Naive thymus-derived CD4-positive, alpha-beta T cell (primary cell): ENCODE measurements at regions not wholly inside any gene's neighbourhood (a gene's known extent, or its start where the extent isn't known, plus 50 kb on each side); places are given as distances from the start of the nearest gene placed in this dataset.

Experiments used
- ATAC-seq: fragments of 150-1000 bp; cut with Tn5 transposase; 2 replicates; pipeline ENCODE4 v1.10.0; 2021; ENCODE audit warnings: mild to moderate bottlenecking, moderate library complexity
- CTCF ChIA-PET: fragments of 350-600 bp; sonication (Branson Sonifier 250); formaldehyde crosslinking; loops from one replicate; lab custom pipeline; 2021; ENCODE audit warnings: antibody characterized with exemption; lab: Charles Lee
- POLR2A ChIA-PET: fragments of 350-600 bp; sonication (Branson Sonifier 250); formaldehyde crosslinking; loops from one replicate; lab custom pipeline; 2021; ENCODE audit warnings: antibody characterized with exemption, inconsistent platforms; lab: Charles Lee
- DNase-seq, 9 donors: peaks; one replicate each; pipeline versions ENCODE4 v3.0.0 to v3.0.0-alpha.2; 2020 to 2022; ENCODE audit warnings: mixed read lengths in 1 of 9
- H3K27ac ChIP-seq: one replicate; pipeline ENCODE4 v1.7.0; 2013; ENCODE audit warnings: mild to moderate bottlenecking, low read depth, low read length, moderate library complexity
- H3K27me3 ChIP-seq, 2 donors: one replicate each; pipeline ENCODE4 v1.7.0; 2013; ENCODE audit warnings: low read length in 2 of 2, mild to moderate bottlenecking in 2 of 2, moderate library complexity in 2 of 2; ENCODE audit not compliant: control insufficient read depth in 2 of 2, insufficient read depth in 2 of 2
- H3K36me3 ChIP-seq, 3 experiments: 1 replicate in 2 of 3; 2 replicates in 1 of 3; pipeline ENCODE4 v1.7.0; 2013; ENCODE audit warnings: low read length in 3 of 3, mild to moderate bottlenecking in 3 of 3, moderate library complexity in 1 of 3; ENCODE audit not compliant: insufficient read depth in 3 of 3, control insufficient read depth in 2 of 3
- H3K4me1 ChIP-seq, 2 donors: one replicate each; pipeline ENCODE4 v1.7.0; 2013; ENCODE audit warnings: low read length in 2 of 2, mild to moderate bottlenecking in 2 of 2, moderate library complexity in 1 of 2; ENCODE audit not compliant: control insufficient read depth in 2 of 2, insufficient read depth in 2 of 2
- H3K4me3 ChIP-seq: 2 replicates; pipeline ENCODE4 v1.7.0; 2013; ENCODE audit warnings: mild to moderate bottlenecking, low read length
- H3K9me3 ChIP-seq, 3 experiments: 1 replicate in 2 of 3; 2 replicates in 1 of 3; pipeline ENCODE4 v1.7.0; 2013; ENCODE audit warnings: low read length in 3 of 3; ENCODE audit not compliant: control insufficient read depth in 2 of 3
- H3K27ac Mint-ChIP-seq, 9 donors: one replicate each; pipeline ENCODE4 v1.8.0; 2020 to 2022; ENCODE audit warnings: mixed read lengths in 9 of 9, mild to moderate bottlenecking in 8 of 9, moderate library complexity in 5 of 9, inconsistent platforms in 2 of 9
- H3K27me3 Mint-ChIP-seq, 5 donors: one replicate each; pipeline ENCODE4 v1.8.0; 2021 to 2022; ENCODE audit warnings: mixed read lengths in 5 of 5, mild to moderate bottlenecking in 1 of 5
- H3K36me3 Mint-ChIP-seq, 5 donors: one replicate each; pipeline ENCODE4 v1.8.0; 2020 to 2022; ENCODE audit warnings: mixed read lengths in 5 of 5, mild to moderate bottlenecking in 3 of 5, inconsistent platforms in 1 of 5
- H3K4me1 Mint-ChIP-seq, 7 donors: one replicate each; pipeline ENCODE4 v1.8.0; 2020 to 2022; ENCODE audit warnings: mixed read lengths in 7 of 7, mild to moderate bottlenecking in 3 of 7, inconsistent platforms in 1 of 7
- H3K4me3 Mint-ChIP-seq, 10 donors: one replicate each; pipeline ENCODE4 v1.8.0; 2020 to 2022; ENCODE audit warnings: mild to moderate bottlenecking in 10 of 10, mixed read lengths in 10 of 10, moderate library complexity in 6 of 10, inconsistent platforms in 2 of 10
- H3K9me3 Mint-ChIP-seq, 11 donors: one replicate each; pipeline ENCODE4 v1.8.0; 2020 to 2022; ENCODE audit warnings: mixed read lengths in 11 of 11, mild to moderate bottlenecking in 4 of 11, inconsistent platforms in 1 of 11, moderate library complexity in 1 of 11
- intact Hi-C, 2 donors: fragments of 100-400 bp; cut with micrococcal nuclease; formaldehyde crosslinking; loops; one replicate each; pipeline ENCODE4 v1.15.1; 2023

DNA sequence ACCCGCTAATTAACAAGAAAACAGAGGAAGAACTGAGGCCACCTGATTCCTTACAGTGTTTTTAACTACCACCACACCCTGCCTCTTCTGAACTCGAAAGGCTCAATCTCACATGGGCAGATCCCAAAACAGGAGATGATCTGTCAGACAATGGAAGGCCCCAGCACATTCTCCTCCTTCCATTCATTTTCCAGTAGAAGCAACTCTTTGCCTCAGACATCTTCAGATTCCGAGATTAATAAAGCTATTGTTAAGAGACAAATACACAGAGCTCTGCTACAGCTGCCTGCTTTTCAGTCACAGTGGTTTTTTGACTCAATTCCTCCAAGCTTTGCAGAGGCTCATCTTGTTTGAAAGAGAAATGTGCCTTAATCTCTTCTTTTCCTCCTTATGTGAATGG is 127.2 kb upstream of the ADAMTSL1 start:
- H3K4me1 Mint-ChIP-seq: no peaks in the 10 kb centered on the region
- intact Hi-C loops: no loop called here
- Histone ChIP-seq H3K4me1 (no peaks in the 10 kb centered on the region), H3K9me3 (no peaks in the 10 kb centered on the region), H3K4me3 (no peak overlapping the region), H3K27ac (no peak overlapping the region), H3K27me3 (no peaks in the 10 kb centered on the region), H3K36me3 (no peaks in the 10 kb centered on the region)
- DNase-seq (no peak), ATAC-seq (no peak)
- peaks cover 0 to 4% (median 0%) of the 10 kb centered on the region in 11 donors for H3K9me3 Mint-ChIP-seq
- H3K4me3 Mint-ChIP-seq: no peak overlapping the region
- POLR2A ChIA-PET: no interaction called here
- peaks cover 0 to 4% (median 0%) of the 10 kb centered on the region in 5 donors for H3K36me3 Mint-ChIP-seq
- H3K27ac Mint-ChIP-seq: no peak overlapping the region
- CTCF ChIA-PET: no interaction called here
- peaks cover 0 to 14% (median 3%) of the 10 kb centered on the region in 5 donors for H3K27me3 Mint-ChIP-seq

GRCh38 chr9:18347386-18348082 is 126.4 kb upstream of the ADAMTSL1 start:
- ChIA-PET CTCF (no interaction called here), POLR2A (interaction anchor here (0.7 kb wide), 1 partner anchor 1863 kb away, joined by 4 read pairs; no protein-coding TSS in a partner anchor)
- DNase-seq: no peak
- Mint-ChIP-seq H3K4me1 (no peaks in the 10 kb centered on the region), H3K4me3 (no peak overlapping the region), H3K27ac (no peak overlapping the region), H3K36me3 (peaks cover 0 to 4% (median 0%) of the 10 kb centered on the region in 5 donors), H3K9me3 (peaks cover 0 to 4% (median 0%) of the 10 kb centered on the region in 11 donors), H3K27me3 (peaks cover 0 to 14% (median 3%) of the 10 kb centered on the region in 5 donors)
- Histone ChIP-seq H3K27ac (no peak overlapping the region), H3K4me1 (no peaks in the 10 kb centered on the region), H3K27me3 (no peaks in the 10 kb centered on the region), H3K36me3 (no peaks in the 10 kb centered on the region), H3K4me3 (no peak overlapping the region), H3K9me3 (no peaks in the 10 kb centered on the region)
- no peak for ATAC-seq
- intact Hi-C loops: no loop called here

- CTCF ChIA-PET: no interaction called here
- intact Hi-C loops: no loop called here
Observed at GRCh38 chr9:18348083-18348475, 125.9 kb upstream of the ADAMTSL1 start.

DNA sequence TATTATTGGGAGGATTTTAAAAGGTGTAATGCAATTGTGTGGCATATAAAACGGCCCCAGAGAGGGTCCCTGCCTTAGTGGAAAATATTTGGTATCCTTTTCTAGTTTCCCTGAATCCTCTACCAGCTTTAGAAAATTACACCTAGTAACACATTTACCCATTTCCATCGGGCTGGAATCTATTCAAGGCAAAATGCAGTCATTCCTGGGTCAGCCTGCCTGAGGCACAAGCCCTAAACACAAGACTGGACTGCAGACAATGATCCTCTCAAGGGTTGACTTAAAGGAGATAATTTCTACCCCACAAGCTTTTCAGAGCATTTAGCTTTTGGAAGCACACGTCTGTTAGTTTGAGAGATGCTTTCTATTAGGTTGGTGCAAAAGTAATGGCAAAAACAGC is 124.4 kb upstream of the ADAMTSL1 start:
- DNase-seq (no peak), ATAC-seq (no peak)
- Mint-ChIP-seq H3K9me3 (peaks cover 0 to 4% (median 0%) of the 10 kb centered on the region in 11 donors), H3K4me3 (no peak overlapping the region), H3K27me3 (peaks cover 0 to 17% (median 0%) of the 10 kb centered on the region in 5 donors), H3K4me1 (no peaks in the 10 kb centered on the region), H3K27ac (no peak overlapping the region), H3K36me3 (no peaks in the 10 kb centered on the region)
- no peaks in the 10 kb centered on the region for H3K36me3 ChIP-seq
- H3K4me1 ChIP-seq: no peaks in the 10 kb centered on the region
- ChIA-PET POLR2A (no interaction called here), CTCF (no interaction called here)
- no peak overlapping the region for H3K4me3 ChIP-seq
- no peak overlapping the region for H3K27ac ChIP-seq
- no peaks in the 10 kb centered on the region for H3K9me3 ChIP-seq
- intact Hi-C loops: no loop called here
- H3K27me3 ChIP-seq: no peaks in the 10 kb centered on the region

More at GRCh38 chr9:18348083-18348475, 125.9 kb upstream of the ADAMTSL1 start:
- Mint-ChIP-seq H3K27me3 (peaks cover 0 to 14% (median 3%) of the 10 kb centered on the region in 5 donors), H3K27ac (no peak overlapping the region), H3K4me1 (no peaks in the 10 kb centered on the region), H3K4me3 (no peak overlapping the region), H3K36me3 (peaks cover 0 to 3% (median 0%) of the 10 kb centered on the region in 5 donors), H3K9me3 (peaks cover 0 to 4% (median 0%) of the 10 kb centered on the region in 11 donors)
- Histone ChIP-seq H3K4me1 (no peaks in the 10 kb centered on the region), H3K36me3 (no peaks in the 10 kb centered on the region), H3K9me3 (no peaks in the 10 kb centered on the region), H3K4me3 (no peak overlapping the region), H3K27ac (no peak overlapping the region), H3K27me3 (no peaks in the 10 kb centered on the region)
- ATAC-seq (no peak), DNase-seq (no peak)
- POLR2A ChIA-PET: interaction anchor here (0.7 kb wide), 1 partner anchor 1864 kb away, joined by 4 read pairs; no protein-coding TSS in a partner anchor

GRCh38 chr9:18350036-18350435 is 123.9 kb upstream of the ADAMTSL1 start:
- H3K27me3 Mint-ChIP-seq: peaks cover 0 to 15% (median 0%) of the 10 kb centered on the region in 5 donors
- H3K9me3 Mint-ChIP-seq: peaks cover 0 to 4% (median 0%) of the 10 kb centered on the region in 11 donors
- POLR2A ChIA-PET: no interaction called here
- intact Hi-C loops: no loop called here
- Histone ChIP-seq H3K36me3 (no peaks in the 10 kb centered on the region), H3K27ac (no peak overlapping the region), H3K9me3 (no peaks in the 10 kb centered on the region), H3K27me3 (no peaks in the 10 kb centered on the region), H3K4me3 (no peak overlapping the region), H3K4me1 (no peaks in the 10 kb centered on the region)
- ATAC-seq: no peak
- no peak for DNase-seq
- no peaks in the 10 kb centered on the region for H3K36me3 Mint-ChIP-seq
- H3K27ac Mint-ChIP-seq: no peak overlapping the region
- H3K4me1 Mint-ChIP-seq: no peaks in the 10 kb centered on the region
- CTCF ChIA-PET: no interaction called here
- H3K4me3 Mint-ChIP-seq: peak overlapping the region in 1 of 10 donors; percentile 16

DNA sequence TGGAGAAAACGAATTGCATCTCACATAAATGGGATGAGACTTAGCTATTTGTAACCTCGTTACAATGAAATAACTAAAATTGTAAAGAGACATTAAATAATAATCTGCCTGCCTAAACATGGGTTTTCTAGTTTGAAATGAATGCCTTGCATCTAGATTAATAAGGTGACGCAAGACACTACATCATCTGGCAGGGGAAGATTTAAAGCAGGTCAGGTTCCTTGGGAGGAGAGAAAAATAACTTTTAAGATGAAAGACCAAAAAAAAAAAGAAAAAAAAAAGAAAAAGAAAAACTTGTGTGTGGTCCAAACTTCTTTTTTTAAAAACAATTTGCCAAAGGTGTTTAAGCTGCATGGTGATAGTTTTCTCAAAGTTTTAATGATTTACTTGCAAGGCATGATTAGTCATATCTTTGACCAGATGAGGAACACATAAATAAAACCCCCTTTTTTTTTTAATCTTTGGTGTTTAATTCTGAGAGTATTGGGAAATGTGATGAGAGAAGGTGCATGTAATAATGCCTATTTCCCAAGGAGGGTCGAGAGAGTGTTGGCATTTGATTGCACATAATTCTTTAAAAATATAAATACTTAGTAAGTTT is 122.9 kb upstream of the ADAMTSL1 start:
- H3K36me3 Mint-ChIP-seq: no peaks in the 10 kb centered on the region
- no peaks in the 10 kb centered on the region for H3K4me1 Mint-ChIP-seq
- H3K4me1 ChIP-seq: no peaks in the 10 kb centered on the region
- no peaks in the 10 kb centered on the region for H3K27me3 ChIP-seq
- peaks cover 0 to 8% (median 0%) of the 10 kb centered on the region in 5 donors for H3K27me3 Mint-ChIP-seq
- CTCF ChIA-PET: interaction anchor here (0.6 kb wide), 1 partner anchor 1125 kb away, joined by 3 read pairs; no protein-coding TSS in a partner anchor
- intact Hi-C loops: no loop called here
- no peak overlapping the region for H3K27ac ChIP-seq
- H3K9me3 Mint-ChIP-seq: peaks cover 0 to 4% (median 0%) of the 10 kb centered on the region in 11 donors
- no peaks in the 10 kb centered on the region for H3K9me3 ChIP-seq
- POLR2A ChIA-PET: no interaction called here
- ATAC-seq (no peak), DNase-seq (no peak)
- no peak overlapping the region for H3K4me3 Mint-ChIP-seq
- H3K4me3 ChIP-seq: no peak overlapping the region
- H3K27ac Mint-ChIP-seq: no peak overlapping the region
- no peaks in the 10 kb centered on the region for H3K36me3 ChIP-seq
